GM19455 (cell line): ENCODE measurements at regions not wholly inside any gene's neighbourhood (a gene's known extent, or its start where the extent isn't known, plus 50 kb on each side); places are given as distances from the start of the nearest gene placed in this dataset.

Experiments
- ATAC-seq: cut with Tn5 transposase; IDR thresholded peaks from one replicate; pipeline ENCODE4 v1.9.1; 2021; ENCODE audit not compliant: unreplicated experiment

DNA sequence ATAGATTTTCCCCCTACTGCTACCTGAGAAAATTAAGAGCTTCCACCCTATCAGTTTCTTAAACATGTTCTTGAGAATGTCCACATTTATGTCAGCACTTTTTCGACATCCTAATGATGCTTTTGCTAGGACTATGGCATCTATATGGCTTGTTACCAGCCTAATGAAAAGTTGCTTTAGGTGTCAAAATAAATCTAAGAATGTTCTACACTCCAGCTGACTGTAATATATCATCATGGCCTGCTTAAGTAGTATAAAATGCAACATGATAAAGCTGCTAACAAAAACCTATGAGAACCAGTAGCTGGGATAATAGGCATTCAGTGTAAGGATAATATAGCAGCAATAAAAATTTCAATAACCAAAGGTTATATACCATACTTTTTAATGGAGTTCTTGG lies 1983.5 kb upstream of the CELF4 start:
- ATAC-seq = no peak

DNA sequence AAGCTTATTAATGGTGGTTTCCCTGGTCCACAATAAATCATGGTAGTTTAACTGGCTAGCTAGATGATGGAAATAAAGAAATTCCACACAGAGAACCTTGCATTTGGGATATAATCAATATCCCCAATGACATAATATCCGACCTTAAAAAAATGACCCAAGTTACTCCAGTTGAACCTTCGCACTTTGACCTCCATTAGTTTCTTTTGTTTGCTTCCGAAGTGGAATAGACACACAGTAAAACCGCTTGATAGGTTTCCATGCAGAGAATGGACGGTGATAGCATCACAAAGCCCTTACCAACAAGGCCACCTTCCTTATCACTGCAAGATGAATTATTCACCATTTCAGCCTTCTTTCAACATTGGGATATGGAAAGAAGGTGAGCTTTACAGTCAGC lies 1966.1 kb upstream of the CELF4 start:
- ATAC-seq = no peak

DNA sequence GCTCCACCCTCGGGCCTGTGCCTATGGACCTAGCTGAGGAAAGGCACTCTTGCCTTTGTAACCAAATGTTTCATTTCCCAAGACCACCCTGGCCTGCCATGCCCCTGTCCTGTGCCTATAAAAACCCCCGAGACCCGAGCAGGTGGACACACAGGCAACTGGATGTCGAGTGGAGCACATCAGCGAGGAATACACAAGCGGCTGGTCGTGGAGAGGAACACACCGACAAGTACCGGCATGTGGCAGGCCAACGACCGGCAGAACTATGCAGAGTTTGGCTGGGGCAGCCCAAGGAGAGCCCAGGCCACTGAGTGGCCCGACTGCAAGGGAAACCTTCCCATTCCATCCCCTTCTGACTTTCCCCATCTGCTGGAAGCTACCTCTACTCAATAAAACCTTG lies 1963.8 kb upstream of the CELF4 start:
- ATAC-seq = no peak

DNA sequence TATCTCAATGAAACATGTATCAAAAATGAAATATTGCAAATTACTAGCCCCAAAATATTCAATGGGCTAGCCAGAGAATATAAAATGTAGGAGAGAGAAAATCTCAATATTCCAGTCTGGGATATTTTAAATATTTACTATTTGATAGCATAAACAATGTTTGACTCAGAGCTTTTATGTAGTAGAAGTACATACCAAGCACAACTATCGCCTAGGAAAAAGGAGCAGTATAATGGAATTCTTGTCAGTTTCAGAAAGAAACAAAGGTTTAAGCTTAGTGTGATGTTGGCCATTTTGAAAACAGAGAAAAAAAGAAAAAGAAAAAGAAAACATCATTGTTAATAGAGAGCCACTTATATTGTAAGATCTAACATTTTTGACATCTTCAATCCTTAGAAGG lies 1961.9 kb upstream of the CELF4 start:
- no peak for ATAC-seq

DNA sequence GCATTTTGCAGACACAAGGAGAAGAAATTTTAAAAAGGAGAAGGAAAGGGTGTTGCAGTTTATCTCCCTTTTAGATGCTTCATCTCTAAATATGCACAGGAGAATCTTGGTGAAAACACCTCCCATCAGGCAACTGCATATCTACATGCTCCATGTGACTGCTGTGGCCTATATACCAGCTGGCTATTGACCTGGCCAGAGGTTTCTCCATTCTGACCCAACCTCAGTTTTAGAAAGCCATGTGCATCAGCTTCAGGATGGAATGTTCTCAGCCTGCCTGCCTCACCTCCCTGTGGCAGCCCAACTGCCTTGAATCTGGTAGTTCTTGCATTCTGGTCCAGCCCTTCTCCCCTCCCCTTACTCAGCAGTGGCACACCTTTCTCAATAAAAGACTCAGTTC lies 1958.8 kb upstream of the CELF4 start:
- ATAC-seq = no peak

DNA sequence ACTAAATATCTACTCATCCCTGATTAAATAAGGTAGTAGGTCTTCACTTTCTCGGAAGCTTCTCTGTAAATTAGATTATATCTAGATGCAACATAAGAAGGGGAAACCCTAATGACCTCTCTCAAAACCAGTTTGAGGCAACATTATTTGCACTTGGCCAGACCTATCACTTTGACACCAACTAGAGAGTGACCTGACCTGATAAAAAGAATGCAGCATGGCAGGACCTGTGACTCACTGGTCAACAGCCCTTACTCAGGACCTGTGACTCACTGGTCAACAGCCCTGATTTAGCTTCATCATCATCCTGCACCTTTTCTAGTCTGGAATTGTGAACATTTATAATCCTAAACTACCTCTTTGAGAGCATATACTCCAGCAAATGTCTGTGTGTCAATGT lies 1957.7 kb upstream of the CELF4 start:
- no peak for ATAC-seq

DNA sequence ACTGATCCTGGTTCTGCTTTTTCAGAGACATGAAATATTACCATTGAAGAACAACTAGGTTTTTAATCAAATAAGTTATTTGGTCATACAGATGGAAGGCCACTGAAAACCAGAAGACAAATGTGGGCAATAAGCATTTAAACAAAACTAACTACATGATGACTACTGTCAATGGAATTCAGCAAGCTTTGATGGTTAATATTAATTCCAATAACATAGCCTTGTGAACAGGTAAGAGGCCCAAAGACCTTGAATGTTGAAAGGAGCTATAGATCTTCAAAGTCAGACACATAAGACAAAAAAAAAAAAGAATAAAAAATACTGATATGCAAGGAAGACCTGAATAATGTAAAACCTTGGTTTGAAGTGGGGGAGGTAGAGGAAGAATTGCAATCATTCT lies 1955.6 kb upstream of the CELF4 start:
- ATAC-seq = no peak

DNA sequence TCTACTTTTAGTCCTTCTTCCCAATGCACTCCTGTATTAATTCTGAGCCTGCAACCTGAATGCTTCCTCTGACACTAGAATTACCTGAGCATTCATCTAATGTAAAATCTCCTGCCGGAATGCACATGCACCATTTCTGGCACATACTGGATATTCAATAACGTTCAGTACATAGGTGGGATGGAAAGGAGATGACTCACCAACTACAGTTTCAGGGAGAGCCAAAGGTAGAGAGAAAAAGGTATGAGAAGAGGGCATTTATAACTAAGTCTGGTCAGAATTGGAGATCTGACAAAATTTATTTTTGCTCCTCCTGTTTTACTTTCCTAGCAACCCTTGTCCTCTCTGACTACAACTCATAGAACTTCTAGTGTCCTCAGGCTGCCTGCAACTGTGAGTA lies 1954.1 kb upstream of the CELF4 start:
- ATAC-seq = no peak

DNA sequence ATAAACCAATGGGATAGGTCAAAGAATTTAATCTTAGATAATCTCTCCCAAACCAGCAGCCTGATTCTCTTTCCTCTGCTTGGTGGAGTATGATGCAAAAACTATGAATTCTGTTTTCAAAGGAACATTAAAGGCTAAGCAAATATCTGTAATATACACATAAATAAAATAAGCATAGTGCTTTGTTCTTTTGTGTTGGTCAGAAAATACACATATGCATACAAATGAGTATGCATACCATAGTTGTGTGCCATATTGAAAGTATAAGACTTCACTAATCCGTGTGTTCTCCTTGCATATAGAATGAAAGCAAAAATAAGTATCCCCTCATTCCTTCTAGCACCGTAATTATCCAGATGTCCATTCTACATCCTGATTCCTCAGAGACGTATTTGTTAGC lies 1949.7 kb upstream of the CELF4 start:
- no peak for ATAC-seq

DNA sequence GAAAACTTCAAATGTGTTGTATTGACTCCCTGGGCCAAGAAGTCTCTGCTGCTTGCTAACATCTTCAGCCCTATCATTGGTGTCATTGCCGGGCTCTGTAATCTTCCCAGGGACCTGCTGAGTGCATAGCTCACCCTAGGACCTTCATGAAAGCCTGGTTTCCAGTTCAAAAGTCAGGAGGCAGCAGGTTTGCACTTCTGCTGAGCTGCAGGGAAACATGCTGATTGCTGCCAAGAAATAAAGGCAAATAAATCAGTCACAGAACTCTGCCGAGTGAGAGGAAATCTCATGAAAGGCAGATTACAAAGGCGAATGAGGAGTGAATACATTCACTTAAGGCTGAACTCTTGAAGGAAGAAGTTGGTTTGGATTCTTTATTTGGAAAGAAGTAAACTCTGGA lies 1947.6 kb upstream of the CELF4 start:
- ATAC-seq = no peak

DNA sequence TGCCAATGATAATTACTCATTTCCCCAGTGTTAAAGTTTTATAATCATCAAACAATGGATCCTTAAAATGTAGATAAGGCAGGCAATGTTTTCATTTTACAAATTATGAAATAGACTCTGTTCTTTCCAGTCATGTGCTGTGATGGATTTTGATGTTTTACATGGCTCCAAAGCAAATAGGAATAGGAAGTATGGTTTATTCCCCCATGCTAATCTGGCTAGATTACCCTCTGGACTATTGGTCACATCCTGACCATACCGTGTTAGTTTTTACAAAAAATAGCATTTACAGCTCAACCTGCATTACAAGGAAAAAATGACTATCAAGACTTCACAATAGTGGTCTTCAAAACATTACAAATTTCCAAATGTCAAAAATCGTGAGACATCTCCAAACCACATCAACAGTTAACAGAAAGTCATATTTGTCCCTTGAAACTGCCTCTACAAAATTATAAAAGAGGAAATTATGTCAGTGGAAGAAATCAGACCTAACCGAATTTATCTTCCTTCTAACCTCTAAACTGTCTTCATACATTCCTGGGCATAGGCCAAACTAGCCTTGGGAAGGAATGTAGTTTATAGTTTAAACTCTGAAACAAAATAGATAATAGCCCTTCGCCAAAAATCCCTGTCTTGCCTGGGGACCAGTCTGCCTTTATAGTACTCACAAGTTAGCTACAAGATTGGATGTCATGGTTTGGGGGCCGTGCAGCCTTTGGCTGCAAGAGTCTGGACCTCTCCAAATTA lies 1941.2 kb upstream of the CELF4 start:
- ATAC-seq = no peak

DNA sequence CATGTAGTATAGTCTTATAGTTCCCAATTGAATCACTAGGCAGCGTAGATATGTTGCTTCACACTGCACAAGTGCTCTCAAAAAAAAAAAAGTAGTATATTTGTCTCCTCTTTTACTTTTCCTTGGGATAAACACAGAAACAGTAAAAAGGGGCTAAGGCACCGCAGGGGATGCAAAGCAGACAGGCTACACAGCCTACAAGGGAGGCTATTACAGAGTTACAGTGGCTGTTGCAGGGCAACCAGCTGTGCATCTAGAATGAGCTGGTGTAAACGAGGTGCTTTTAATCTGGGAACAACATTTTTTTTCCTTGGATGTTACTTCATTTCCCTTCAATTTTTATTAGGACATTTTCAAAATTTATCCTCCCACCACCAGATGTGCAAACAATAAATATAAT lies 1934.7 kb upstream of the CELF4 start:
- ATAC-seq = no peak

DNA sequence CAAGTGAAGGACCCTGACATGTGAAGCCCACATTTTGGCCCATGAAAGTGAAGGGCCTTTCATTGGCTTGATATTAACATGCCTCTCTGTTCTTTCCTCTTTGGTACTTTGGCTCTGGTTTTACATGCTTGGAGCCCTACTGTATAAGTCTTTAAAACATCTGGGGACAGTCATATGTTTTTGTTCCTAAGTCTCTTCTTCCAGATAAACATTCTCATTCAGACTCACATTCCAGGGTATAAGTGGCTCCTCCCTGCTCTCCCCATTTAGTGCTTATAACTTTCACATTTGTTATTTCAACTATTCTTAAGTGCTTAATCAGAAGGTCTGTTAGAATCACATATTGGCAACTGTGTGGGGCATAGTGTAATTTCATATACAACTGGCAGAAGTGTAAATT lies 1932.2 kb upstream of the CELF4 start:
- no peak for ATAC-seq

DNA sequence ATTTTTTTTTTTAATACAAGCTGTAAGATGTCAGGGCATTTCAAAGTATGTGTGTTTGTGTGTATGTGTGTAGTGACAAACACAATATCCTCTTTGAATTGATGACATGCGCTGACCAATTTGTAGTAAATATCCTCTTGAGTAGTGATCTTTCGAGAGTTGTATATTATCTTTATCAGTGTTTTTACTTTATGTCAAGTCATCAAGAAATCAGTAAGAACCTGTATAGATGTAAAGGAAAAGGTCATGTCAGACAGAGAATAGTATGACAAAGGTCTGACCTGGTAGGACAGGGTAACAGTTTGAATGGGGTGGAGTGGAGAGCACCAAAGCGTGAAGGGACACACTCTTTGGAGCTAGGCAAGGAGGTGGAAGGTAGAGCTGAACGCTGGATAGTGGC lies 1931.4 kb upstream of the CELF4 start:
- no peak for ATAC-seq

DNA sequence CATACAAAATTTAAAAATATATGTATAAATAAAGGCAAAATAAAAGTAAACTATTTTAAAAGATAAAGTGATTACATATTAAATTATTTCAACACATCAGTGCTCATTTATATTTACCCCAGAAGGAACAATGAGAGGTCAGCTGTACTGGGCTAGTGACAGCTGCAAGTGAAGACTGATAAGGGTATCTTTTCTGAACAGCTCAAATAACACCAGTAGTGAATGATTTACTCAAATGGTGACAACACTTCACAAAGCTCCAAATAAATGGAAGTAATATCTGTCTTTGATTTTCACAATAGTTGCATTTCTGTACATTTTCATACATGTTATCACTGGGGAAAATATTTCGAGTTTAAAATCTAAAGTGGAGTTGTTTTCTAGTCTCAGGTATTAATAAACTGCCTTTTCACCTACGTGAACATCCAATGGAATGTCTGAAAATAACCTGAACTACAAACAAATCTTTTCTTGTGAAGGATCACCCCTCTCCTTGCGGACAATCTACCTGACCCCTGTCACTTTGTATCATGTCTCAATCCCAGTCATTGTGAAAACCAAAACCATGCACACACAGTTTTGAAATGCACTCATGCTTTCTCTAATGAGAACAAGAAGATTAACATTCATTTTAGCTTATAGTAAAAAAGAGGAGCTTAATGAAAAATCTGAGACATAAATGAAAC lies 1928.8 kb upstream of the CELF4 start:
- ATAC-seq = no peak

DNA sequence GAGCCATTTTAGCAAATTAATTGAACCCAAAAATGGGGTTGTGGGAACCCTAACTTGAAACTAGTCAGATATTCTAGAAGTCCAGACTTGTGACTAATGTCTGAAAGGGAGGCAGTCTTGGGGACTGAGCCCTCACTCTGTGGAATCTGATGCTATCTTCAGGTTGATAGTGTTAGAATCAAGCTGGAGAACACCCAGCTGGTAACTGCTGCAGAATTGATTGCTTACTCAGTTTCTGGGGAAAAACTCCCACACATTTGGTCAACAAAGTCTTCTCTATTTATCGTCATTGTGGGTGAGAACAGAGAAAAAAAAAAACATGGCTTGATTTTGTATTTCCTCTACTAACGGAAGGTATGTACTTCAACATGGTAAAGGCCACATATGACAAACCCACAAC lies 1925.8 kb upstream of the CELF4 start:
- ATAC-seq = no peak

DNA sequence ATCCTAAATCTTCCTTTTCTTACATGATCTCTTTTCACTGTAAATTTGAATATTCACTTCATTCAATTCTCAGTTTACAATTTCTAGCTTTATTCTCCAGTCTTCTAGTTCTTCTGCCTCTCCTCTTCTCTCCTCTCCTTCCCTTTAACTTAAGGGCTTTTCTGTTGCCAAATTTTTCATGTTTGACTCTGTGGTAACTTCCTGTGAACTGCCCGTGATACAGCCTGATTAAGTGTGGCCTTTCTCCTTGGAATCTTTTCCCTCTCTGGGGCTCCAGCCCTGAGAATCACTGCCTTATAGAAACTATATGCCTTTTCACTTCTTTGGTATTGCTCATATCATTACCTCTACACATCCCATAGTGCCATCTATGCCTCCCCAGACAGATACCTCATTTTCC lies 1923.8 kb upstream of the CELF4 start:
- ATAC-seq = no peak

DNA sequence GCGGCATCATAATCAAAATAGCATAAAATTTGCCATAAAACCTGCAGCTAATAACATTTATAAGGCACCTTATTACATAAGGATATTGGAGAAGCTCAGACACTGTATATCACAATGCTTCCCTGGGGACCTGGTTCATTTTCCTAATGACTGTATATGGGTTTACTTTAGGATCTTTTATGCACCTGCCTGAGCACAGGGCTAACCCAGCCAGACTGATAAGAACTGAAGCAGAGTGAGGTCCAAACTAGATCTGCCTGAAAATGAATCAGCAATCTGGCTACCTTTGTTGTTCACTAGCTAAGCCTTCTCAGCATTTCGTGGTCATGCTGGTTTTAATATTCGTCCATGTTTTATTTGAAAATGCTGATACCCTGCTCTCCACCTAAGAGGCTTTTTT lies 1922.3 kb upstream of the CELF4 start:
- no peak for ATAC-seq

DNA sequence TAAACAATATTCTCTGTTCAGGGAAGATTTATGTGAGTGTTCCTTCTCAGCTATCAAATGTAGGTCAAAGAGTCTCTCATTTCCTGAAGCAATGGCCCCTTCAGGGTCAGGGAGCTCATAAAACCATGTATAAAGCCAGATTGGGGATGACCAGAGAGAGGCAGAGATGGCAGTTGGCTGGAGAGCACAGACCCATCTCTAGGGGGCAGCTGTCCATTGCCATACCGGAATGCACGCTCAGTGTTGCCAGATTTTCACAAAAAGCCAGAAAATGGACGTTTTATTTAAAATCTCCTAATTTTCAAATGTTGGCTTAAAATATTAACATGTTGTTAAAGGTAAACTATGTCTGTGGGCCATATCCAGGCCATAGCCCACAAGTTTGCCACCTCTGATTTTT lies 1920.7 kb upstream of the CELF4 start:
- no peak for ATAC-seq

DNA sequence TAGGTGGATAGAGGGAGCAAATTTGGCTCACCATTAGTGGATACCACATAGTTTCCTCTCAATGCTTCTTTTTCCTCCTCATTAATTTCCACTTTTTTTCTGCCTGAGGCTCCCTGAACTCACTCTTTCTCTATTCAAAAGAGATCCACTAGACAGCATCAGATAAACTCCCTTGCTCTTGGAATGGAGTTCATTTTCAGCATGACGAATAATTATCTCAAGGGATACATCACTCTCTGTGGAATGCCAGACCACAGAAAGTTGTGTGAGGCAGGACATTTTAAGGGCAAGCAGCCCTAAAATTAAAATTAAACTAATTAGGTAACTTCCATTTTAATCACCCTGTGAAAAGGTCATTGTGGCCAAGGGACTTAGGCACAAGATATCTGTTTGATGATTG lies 1920.1 kb upstream of the CELF4 start:
- ATAC-seq = no peak

DNA sequence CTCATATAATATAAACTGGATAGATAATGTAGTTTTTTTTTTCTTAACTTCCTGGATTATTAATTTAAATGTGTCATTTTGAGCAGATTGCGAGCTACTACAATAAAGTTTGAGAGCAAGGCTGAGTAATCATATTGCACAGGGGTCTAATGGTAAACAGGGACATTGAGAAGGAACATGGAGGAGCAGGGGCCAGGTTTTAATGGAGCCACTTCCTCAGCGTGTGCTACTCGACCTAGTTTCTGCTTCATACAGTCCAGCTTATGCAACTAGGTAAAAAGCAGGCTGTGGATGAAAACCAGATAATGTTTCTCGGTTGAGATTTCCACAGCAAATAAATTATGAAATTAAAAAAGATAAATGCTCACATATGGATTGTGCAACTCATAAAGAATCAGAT lies 1915.7 kb upstream of the CELF4 start:
- no peak for ATAC-seq

DNA sequence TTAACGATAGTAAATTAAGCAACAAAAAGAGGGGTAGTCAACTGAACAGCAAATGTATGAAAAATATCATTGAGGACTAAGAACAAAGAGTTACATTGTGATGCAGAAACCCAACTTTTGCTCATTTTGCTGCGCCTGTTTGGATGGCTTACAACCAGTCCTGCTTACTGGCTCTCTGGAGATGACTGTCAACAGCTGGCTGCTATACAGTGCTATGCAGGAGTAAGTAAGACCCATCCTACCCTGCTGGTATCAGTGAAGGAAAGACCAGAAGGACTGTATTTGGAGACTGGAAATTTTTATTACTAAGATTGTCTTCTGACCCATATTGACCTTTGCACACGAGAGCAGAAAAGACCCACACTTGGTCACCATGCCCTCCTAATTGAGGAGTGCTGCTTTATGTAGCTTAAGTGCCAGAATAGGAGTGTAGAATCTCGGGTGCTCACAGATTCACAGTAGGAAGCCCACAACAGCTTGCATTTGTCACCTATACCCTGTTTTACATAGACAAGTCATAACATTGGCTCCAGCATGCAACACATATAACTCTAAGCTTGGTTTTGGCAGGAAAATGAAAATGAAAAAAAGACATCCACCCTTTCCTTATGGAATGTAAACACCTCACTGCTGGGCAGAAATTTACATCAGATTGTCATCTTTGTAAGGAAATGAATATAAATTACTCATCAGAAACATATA lies 1915.0 kb upstream of the CELF4 start:
- no peak for ATAC-seq
